GM21423 (cell line): ENCODE measurements at regions not wholly inside any gene's neighbourhood (a gene's known extent, or its start where the extent isn't known, plus 50 kb on each side); places are given as distances from the start of the nearest gene placed in this dataset.
"Not testable (repeated sequence)": the region's sequence is repeated elsewhere in the genome, so short reads cannot be mapped to it uniquely, and the experiment has no call there.

Experiments
- ATAC-seq: cut with Tn5 transposase; IDR thresholded peaks from one replicate; pipeline ENCODE4 v1.9.1; 2021; ENCODE audit warnings: mild to moderate bottlenecking, moderate library complexity; ENCODE audit not compliant: unreplicated experiment

- no peak for ATAC-seq
Observed at GRCh38 chr15:79492065-79492464, 59.9 kb downstream of the MINAR1 start.

DNA sequence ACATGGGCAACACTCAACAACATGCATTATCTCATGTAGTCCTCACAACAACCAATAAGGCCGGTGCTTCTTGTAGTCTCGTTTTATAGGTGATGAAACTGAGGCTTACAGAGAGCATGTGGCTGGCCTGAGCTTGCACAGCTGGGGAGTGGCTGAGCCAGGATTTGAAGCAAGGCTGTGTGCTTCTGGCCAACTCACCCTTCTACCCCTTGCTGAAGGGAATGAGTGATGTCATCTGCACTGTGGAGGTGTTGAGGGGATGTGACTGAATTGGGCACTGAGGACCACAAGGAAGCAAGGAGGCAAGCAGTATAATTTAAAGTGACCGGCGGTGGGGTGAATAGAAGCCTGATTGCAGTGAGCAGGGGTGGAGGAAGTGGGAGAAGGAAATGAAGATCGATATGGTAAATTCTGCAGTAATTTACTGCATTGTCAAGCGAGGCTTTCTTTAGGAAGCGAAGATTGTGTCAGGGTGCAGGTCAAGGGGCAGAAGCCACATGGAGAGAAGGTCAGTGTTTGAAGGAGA is 62.3 kb downstream of the MINAR1 start:
- no peak for ATAC-seq

GRCh38 chr15:79494963-79495755 is 63.0 kb downstream of the MINAR1 start:
- ATAC-seq, result no peak

DNA sequence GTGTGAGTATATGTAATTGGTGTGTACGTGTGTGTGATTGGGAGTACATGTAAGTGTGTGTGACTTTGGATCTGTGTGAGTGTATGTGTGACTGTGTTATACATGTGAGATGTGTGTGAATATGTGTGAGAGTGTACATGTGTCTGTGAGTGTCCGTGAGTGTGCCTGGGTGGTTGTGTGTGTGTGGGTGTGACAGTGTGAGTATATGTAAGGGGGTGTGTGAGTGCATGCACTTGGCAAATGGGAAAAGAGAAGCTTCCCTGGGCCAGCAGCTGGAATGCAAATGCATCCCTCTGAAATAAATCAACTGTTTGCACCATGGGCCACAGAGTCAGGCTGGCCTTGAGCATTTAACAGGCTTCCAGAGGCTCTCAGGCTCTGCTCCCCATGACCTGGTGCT is 63.6 kb downstream of the MINAR1 start:
- ATAC-seq, result no peak

DNA sequence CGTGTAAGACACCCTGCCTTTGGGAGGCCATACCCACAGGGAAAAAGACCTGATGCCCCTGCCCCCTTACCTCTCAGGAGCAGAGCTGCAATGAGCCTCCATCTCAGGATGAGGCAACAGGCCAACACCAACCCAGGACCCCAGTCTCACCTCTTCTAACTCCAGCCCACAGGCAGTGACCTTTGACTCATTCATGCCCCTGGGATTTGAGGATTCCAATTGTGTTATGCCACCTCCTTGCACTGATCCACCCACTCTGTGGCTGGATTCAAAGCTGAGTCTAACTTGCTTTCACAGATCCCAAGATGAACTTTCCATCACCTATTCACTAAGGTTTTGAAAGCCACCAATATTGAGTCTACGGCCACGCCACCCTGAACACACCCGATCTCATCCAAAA is 64.7 kb downstream of the MINAR1 start:
- ATAC-seq, result no peak

DNA sequence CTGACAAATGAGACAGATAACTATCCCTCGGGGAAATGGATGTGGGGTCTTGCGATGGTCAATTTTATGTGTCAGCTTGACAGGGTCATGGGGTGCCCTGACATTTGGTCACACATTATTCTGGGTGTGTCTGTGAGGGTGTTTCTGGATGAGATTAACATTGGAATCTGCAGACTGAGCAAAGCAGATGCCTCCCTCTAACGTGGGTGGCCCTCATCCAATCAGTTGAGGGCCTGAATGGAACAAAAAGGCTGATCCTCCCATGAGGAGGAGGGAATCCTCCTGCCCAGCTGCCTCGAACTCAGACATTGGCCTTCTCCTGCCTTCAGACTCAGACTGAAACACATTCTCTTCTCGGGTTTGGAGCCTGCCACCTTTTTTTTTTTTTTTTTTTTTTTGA is 69.0 kb downstream of the MINAR1 start:
- ATAC-seq, result no peak

DNA sequence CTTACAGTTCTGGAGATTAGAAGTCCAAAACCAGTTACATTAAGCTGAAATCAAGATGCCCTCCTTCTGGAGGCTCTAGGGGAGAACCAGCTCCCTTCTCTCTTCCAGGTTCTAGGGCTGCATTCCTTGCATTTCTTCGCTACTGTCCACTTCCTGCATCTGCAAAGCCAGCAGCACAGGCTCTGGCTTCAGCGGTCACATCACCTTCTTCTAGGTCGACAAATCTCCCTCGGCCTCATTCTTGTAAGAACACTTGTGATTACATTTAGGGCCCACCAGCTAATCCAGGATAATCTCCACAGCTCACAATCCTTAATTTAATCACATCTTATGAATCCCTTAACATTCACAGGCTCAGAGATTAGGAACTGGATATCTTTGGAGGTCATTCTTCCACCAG is 73.8 kb downstream of the MINAR1 start:
- ATAC-seq, result no peak

- ATAC-seq, result not testable (repeated sequence)
Observed at GRCh38 chr15:79512844-79513243, 80.7 kb downstream of the MINAR1 start.

DNA sequence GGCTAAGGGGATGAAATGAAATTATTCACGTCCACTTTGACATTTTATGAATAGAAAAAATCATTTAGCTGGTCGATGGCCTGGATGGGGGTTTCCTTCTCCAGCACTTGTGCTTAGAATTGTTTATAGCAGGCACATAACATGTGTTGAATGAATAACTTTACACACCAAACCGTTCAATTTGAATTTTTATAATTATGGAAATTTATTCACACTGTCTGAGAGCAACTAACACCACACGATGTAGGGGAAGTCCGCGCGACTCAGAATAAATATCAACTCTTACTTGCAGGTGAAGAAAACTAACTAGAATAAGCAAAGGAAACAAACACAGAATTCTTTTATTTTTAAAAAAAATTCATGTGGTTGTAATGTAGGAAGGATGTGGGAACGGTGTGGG is 81.3 kb downstream of the MINAR1 start:
- ATAC-seq, result no peak

DNA sequence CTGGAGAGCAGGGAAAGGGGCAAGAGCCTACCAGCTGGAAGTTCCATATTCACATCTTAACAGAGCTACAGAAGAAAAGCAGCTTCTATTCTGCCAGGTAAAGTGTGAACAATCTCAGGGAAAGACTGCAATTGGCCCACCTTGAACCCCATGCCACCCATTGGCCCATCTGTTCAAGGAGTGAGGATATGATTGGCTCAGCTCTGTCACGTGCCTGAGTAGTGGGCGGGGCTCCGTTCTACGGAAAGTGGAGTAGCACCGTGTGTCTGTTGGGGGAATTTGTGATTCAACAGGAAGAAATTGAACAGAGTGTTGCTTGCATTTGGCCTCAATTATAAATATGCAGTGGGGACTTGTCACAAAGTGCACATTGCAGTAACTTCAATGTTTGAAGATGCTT is 81.8 kb downstream of the MINAR1 start:
- ATAC-seq, result no peak

GRCh38 chr15:79515300-79516027 is 83.3 kb downstream of the MINAR1 start:
- no peak for ATAC-seq

DNA sequence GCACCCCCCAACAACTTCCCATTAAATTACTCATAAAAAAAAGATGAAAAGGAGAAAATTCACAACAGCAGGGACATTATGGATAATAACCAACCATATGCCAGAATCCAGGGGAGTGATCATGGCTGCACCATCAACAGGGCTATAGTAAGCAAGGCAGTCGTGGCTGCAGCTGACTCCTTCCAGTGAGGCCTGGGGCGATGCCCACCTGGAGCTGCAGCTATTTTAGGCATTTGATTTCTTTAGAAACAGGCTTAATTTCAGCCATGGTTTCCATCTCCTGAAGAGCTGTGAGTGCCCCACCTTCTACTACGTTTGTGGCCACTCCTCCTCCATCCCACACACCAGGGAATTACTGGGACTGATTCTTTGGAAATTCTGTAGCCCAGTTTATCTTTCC is 84.0 kb downstream of the MINAR1 start:
- no peak for ATAC-seq

- no peak for ATAC-seq
Observed at GRCh38 chr15:79516646-79517045, 84.5 kb downstream of the MINAR1 start.

DNA sequence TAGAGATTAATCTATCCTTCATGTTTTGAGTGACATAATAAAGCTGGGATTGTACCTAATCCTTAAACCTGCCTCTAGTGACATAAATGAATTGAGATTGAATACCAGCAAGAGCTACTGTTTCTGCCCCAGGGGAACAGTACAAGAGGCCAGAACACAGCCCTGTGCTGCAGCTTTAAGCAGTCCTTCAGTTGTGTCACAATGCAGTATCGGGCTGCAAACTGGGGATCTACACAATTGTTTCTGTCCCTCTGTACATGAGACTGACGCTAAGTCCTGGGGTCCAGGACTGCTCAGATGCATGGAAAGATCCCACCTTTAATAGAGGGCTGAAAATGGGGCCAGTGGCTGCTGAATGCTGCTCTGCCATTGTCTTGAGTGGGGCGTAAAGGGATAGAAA is 87.5 kb downstream of the MINAR1 start:
- no peak for ATAC-seq

GRCh38 chr15:79520654-79521053 is 88.5 kb downstream of the MINAR1 start:
- no peak for ATAC-seq

GRCh38 chr15:79522656-79523055 is 90.5 kb downstream of the MINAR1 start:
- no peak for ATAC-seq

DNA sequence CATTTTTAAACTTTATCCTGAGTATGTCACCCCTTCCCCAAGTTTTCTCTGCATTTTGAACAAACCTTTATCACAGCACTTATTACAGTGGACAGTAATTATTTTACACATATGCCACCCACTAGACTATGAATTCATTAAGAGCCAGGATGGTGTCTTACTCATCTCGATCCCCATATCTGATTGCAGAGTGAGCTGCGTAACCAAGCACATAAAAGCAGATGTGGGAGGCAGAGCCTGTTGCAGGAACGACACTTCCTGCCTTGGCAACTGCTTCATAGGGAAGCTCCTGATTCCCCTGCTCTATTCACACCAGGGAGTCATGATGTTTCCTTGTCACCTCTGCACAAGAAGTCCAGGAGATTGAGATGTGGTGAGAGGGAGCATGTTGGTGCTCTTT is 91.1 kb downstream of the MINAR1 start:
- no peak for ATAC-seq

DNA sequence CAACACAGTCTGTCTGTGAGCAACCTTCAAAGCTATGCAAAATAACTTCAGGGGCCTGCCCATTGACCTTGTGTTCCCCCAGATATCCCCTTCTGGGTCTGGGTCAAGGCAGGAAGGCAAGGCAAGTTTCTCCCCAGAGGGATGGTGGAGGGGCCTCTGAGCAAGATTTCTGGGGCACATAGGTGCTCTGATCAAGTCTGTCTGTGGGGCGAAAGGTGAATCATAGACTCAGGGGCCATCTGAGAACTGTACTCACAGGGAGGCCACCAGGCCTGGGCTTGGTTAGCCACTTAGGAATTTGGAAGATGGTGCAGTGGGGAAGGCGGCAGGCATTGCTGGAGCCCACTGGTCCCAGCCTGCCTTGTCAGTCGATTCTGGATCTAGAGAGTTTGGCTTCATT is 92.4 kb downstream of the MINAR1 start:
- no peak for ATAC-seq

- no peak for ATAC-seq
Observed at GRCh38 chr15:79526376-79526775, 94.2 kb downstream of the MINAR1 start.

GRCh38 chr15:79527821-79528220 is 95.7 kb downstream of the MINAR1 start:
- no peak for ATAC-seq

DNA sequence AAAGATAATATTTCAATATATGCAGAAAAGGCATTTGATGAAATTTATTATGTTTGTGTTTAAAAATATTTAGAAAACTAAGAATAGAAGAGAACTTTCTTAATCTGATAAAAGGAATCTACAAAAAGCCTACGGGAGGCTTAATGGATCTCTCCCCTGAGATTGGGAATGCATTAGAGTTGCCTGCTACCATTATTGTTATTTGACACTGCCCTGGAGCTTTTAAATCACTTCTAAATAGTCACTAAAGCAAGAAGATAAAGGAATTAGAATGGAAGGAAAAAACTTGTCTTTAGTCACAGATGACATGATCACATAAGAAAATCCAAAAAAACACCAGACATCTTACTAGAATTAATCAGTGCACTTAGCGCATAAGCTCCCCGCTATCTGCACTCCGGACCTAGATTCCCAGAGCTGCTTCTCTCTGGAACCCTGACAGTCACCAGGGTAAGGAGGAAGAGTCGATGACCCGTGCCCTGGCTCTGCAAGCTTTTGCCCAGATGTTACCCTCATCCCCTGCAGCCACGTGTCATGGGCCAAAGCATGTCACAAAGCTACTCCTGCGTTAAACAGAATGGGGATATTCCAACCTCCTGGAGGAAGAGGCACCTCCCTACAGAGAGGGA is 97.1 kb downstream of the MINAR1 start:
- ATAC-seq, result no peak

- no peak for ATAC-seq
Observed at GRCh38 chr15:79535536-79535935, 103.4 kb downstream of the MINAR1 start.
